T-cell (primary cell): ENCODE measurements at regions not wholly inside any gene's neighbourhood (a gene's known extent, or its start where the extent isn't known, plus 50 kb on each side); places are given as distances from the start of the nearest gene placed in this dataset.

Source experiments
- ATAC-seq, 4 experiments: fragments of 200-7000 bp in 3 of 4; fragments of 150-1000 bp in 1 of 4; cut with Tn5 transposase; replicated peaks in 1 of 4; 1 replicate in 3 of 4; 2 replicates in 1 of 4; pipeline ENCODE4 v1.10.0; 2021; ENCODE audit warnings: moderate library complexity in 3 of 4, mild to moderate bottlenecking in 2 of 4, moderate number of reproducible peaks in 1 of 4
- CTCF ChIA-PET, 2 donors: fragments of 300-600 bp; sonication (Branson Sonifier 250); formaldehyde crosslinking; loops; one replicate each; lab custom pipeline; 2022; ENCODE audit warnings: antibody characterized with exemption in 2 of 2; lab: Charles Lee
- POLR2A ChIA-PET, 2 donors: fragments of 300-600 bp; sonication (Branson Sonifier 250); formaldehyde crosslinking; loops; one replicate each; lab custom pipeline; 2022; ENCODE audit warnings: antibody characterized with exemption in 2 of 2; lab: Charles Lee
- DNase-seq, 35 experiments: peaks; one replicate each; pipeline versions ENCODE4 v3.0.0 to v3.0.0-alpha.2; 2013 to 2023
- H3K27ac ChIP-seq: one replicate; pipeline ENCODE4 v1.5.1; 2013; ENCODE audit warnings: low read length
- H3K27me3 ChIP-seq, 2 experiments: replicated peaks in 1 of 2; 1 replicate in 1 of 2; 2 replicates in 1 of 2; pipeline versions ENCODE4 v1.6.1 to v1.7.0; 2013; ENCODE audit warnings: low read length in 1 of 2, mixed read lengths in 1 of 2; ENCODE audit not compliant: control insufficient read depth in 2 of 2, insufficient read depth in 2 of 2; ENCODE audit errors: extremely low read depth in 1 of 2
- H3K36me3 ChIP-seq, 2 donors: 1 replicate in 1 of 2; 2 replicates in 1 of 2; pipeline versions ENCODE4 v1.6.1 to v1.7.0; 2013; ENCODE audit warnings: low read length in 1 of 2; ENCODE audit not compliant: control insufficient read depth in 2 of 2, insufficient read depth in 1 of 2; ENCODE audit errors: extremely low read depth in 1 of 2
- H3K4me1 ChIP-seq, 2 experiments: 1 replicate in 1 of 2; 2 replicates in 1 of 2; pipeline versions ENCODE4 v1.6.1 to v1.7.0; 2013; ENCODE audit warnings: low read length in 2 of 2, mixed read lengths in 1 of 2; ENCODE audit not compliant: insufficient read depth in 2 of 2, control insufficient read depth in 1 of 2; ENCODE audit errors: extremely low read depth in 1 of 2
- H3K4me3 ChIP-seq, 2 donors: 1 replicate in 1 of 2; 2 replicates in 1 of 2; pipeline versions ENCODE4 v1.5.1 to v1.7.0; 2013; ENCODE audit warnings: mild to moderate bottlenecking in 2 of 2, low read length in 1 of 2, moderate library complexity in 1 of 2; ENCODE audit not compliant: control insufficient read depth in 1 of 2; ENCODE audit errors: extremely low read depth in 1 of 2
- H3K9me3 ChIP-seq: 2 replicates; pipeline ENCODE4 v1.7.0; 2013
- H3K27ac Mint-ChIP-seq, 2 donors: one replicate each; pipeline ENCODE4 v1.8.0; 2020 to 2021; ENCODE audit warnings: mild to moderate bottlenecking in 2 of 2, mixed read lengths in 2 of 2
- H3K27me3 Mint-ChIP-seq, 2 donors: one replicate each; pipeline ENCODE4 v1.8.0; 2021 to 2022; ENCODE audit warnings: mixed read lengths in 2 of 2
- H3K36me3 Mint-ChIP-seq: one replicate; pipeline ENCODE4 v1.8.0; 2021; ENCODE audit warnings: mixed read lengths
- H3K4me1 Mint-ChIP-seq, 3 donors: one replicate each; pipeline ENCODE4 v1.8.0; 2020 to 2022; ENCODE audit warnings: mixed read lengths in 3 of 3, mild to moderate bottlenecking in 1 of 3
- H3K4me3 Mint-ChIP-seq, 3 donors: one replicate each; pipeline ENCODE4 v1.8.0; 2020 to 2022; ENCODE audit warnings: mild to moderate bottlenecking in 3 of 3, mixed read lengths in 3 of 3, moderate library complexity in 3 of 3
- H3K9me3 Mint-ChIP-seq, 3 donors: one replicate each; pipeline ENCODE4 v1.8.0; 2020 to 2022; ENCODE audit warnings: mixed read lengths in 3 of 3
- WGBS: methylation state at CpG from one replicate; pipeline ENCODE4 v1.1.5; 2013; ENCODE audit warnings: missing lambda C conversion rate; ENCODE audit not compliant: insufficient coverage; 5-methylcytosine and 5-hydroxymethylcytosine counted together

- CTCF ChIA-PET: no interaction called here
- ATAC-seq: no peak
- peaks cover 0 to 6% (median 0%) of the 10 kb centered on the region in 3 donors for H3K9me3 Mint-ChIP-seq
These were observed 439.0 kb upstream of the PLXNA2 start for GRCh38 chr1:208683141-208683540.

GRCh38 chr1:208684192-208684591 lies 440.0 kb upstream of the PLXNA2 start:
- Histone ChIP-seq H3K4me1 (no peaks in the 10 kb centered on the region), H3K27me3 (no peaks in the 10 kb centered on the region), H3K36me3 (no peaks in the 10 kb centered on the region), H3K27ac (no peak overlapping the region), H3K9me3 (no peaks in the 10 kb centered on the region), H3K4me3 (no peak overlapping the region)
- Mint-ChIP-seq H3K36me3 (no peaks in the 10 kb centered on the region), H3K9me3 (peaks cover 0 to 6% (median 0%) of the 10 kb centered on the region in 3 donors), H3K4me1 (no peaks in the 10 kb centered on the region), H3K27me3 (peaks cover 0 to 26% of the 10 kb centered on the region in 2 donors), H3K27ac (no peak overlapping the region), H3K4me3 (no peak overlapping the region)
- CTCF ChIA-PET: no interaction called here
- DNase-seq (no peak), ATAC-seq (no peak)
- POLR2A ChIA-PET: no interaction called here
- WGBS: 100% methylated on average over 2 of the region's 2 CpGs

More at GRCh38 chr1:208683141-208683540, 439.0 kb upstream of the PLXNA2 start:
- Mint-ChIP-seq H3K4me1 (no peaks in the 10 kb centered on the region), H3K27me3 (peaks cover 0 to 27% of the 10 kb centered on the region in 2 donors), H3K27ac (no peak overlapping the region), H3K36me3 (no peaks in the 10 kb centered on the region), H3K4me3 (no peak overlapping the region)
- Histone ChIP-seq H3K27ac (no peak overlapping the region), H3K36me3 (no peaks in the 10 kb centered on the region), H3K4me3 (no peak overlapping the region), H3K27me3 (no peaks in the 10 kb centered on the region), H3K9me3 (no peaks in the 10 kb centered on the region), H3K4me1 (no peaks in the 10 kb centered on the region)
- POLR2A ChIA-PET: no interaction called here
- no peak for DNase-seq

- Histone ChIP-seq H3K27ac (no peak overlapping the region), H3K9me3 (no peaks in the 10 kb centered on the region), H3K27me3 (no peaks in the 10 kb centered on the region), H3K36me3 (no peaks in the 10 kb centered on the region), H3K4me1 (no peaks in the 10 kb centered on the region), H3K4me3 (no peak overlapping the region)
- Mint-ChIP-seq H3K27me3 (peaks cover 5 to 28% of the 10 kb centered on the region in 2 donors), H3K4me1 (no peaks in the 10 kb centered on the region), H3K36me3 (no peaks in the 10 kb centered on the region), H3K4me3 (no peak overlapping the region), H3K9me3 (peaks cover 0 to 6% (median 0%) of the 10 kb centered on the region in 3 donors), H3K27ac (no peak overlapping the region)
- POLR2A ChIA-PET: no interaction called here
- no peak for ATAC-seq
- no CpG with 5 or more reads among the region's 2 CpGs for WGBS
- CTCF ChIA-PET: no interaction called here
- DNase-seq: no peak
These were observed 442.4 kb upstream of the PLXNA2 start for GRCh38 chr1:208686592-208686991.

- CTCF ChIA-PET: no interaction called here
- WGBS: no CpG with 5 or more reads among the region's 2 CpGs
- Histone ChIP-seq H3K4me3 (no peak overlapping the region), H3K27me3 (no peaks in the 10 kb centered on the region), H3K36me3 (no peaks in the 10 kb centered on the region), H3K9me3 (no peaks in the 10 kb centered on the region), H3K27ac (no peak overlapping the region), H3K4me1 (no peaks in the 10 kb centered on the region)
- Mint-ChIP-seq H3K36me3 (no peaks in the 10 kb centered on the region), H3K9me3 (peaks cover 0 to 7% (median 6%) of the 10 kb centered on the region in 3 donors), H3K27ac (no peak overlapping the region), H3K4me3 (no peak overlapping the region), H3K4me1 (no peaks in the 10 kb centered on the region), H3K27me3 (peaks cover 5 to 15% of the 10 kb centered on the region in 2 donors)
- no peak for DNase-seq
- no peak for ATAC-seq
- POLR2A ChIA-PET: no interaction called here
These were observed 444.6 kb upstream of the PLXNA2 start for GRCh38 chr1:208688656-208689315.

GRCh38 chr1:208691012-208691411 lies 446.8 kb upstream of the PLXNA2 start:
- Mint-ChIP-seq H3K4me1 (no peaks in the 10 kb centered on the region), H3K9me3 (peaks cover 0 to 7% (median 0%) of the 10 kb centered on the region in 3 donors), H3K27me3 (peaks cover 5 to 11% of the 10 kb centered on the region in 2 donors), H3K27ac (no peak overlapping the region), H3K4me3 (no peak overlapping the region), H3K36me3 (no peaks in the 10 kb centered on the region)
- Histone ChIP-seq H3K27ac (no peak overlapping the region), H3K27me3 (no peaks in the 10 kb centered on the region), H3K4me3 (no peak overlapping the region), H3K36me3 (no peaks in the 10 kb centered on the region), H3K4me1 (no peaks in the 10 kb centered on the region), H3K9me3 (no peaks in the 10 kb centered on the region)
- DNase-seq (no peak), ATAC-seq (no peak)
- no CpG with 5 or more reads among the region's 3 CpGs for WGBS
- ChIA-PET POLR2A (no interaction called here), CTCF (no interaction called here)

- no peaks in the 10 kb centered on the region for H3K27me3 ChIP-seq
- H3K4me1 ChIP-seq: no peaks in the 10 kb centered on the region
- Mint-ChIP-seq H3K4me1 (no peaks in the 10 kb centered on the region), H3K27me3 (no peaks in the 10 kb centered on the region), H3K36me3 (no peaks in the 10 kb centered on the region), H3K27ac (no peak overlapping the region), H3K9me3 (peaks cover 0 to 4% (median 2%) of the 10 kb centered on the region in 3 donors), H3K4me3 (no peak overlapping the region)
- WGBS: 83% methylated on average over 2 of the region's 4 CpGs
- CTCF ChIA-PET: no interaction called here
- no peak for ATAC-seq
- POLR2A ChIA-PET: no interaction called here
- H3K4me3 ChIP-seq: no peak overlapping the region
- no peaks in the 10 kb centered on the region for H3K36me3 ChIP-seq
- no peaks in the 10 kb centered on the region for H3K9me3 ChIP-seq
- no peak for DNase-seq
- no peak overlapping the region for H3K27ac ChIP-seq
These were observed 465.8 kb upstream of the PLXNA2 start for GRCh38 chr1:208709981-208710380.
